Left hindlimb (tissue), 1 donor: ENCODE measurements at regions not wholly inside any gene's neighbourhood (a gene's known extent, or its start where the extent isn't known, plus 50 kb on each side); places are given as distances from the start of the nearest gene placed in this dataset.

Experiments
- DNase-seq: peaks from one replicate; pipeline ENCODE4 v3.0.0-alpha.2; 2018

DNA sequence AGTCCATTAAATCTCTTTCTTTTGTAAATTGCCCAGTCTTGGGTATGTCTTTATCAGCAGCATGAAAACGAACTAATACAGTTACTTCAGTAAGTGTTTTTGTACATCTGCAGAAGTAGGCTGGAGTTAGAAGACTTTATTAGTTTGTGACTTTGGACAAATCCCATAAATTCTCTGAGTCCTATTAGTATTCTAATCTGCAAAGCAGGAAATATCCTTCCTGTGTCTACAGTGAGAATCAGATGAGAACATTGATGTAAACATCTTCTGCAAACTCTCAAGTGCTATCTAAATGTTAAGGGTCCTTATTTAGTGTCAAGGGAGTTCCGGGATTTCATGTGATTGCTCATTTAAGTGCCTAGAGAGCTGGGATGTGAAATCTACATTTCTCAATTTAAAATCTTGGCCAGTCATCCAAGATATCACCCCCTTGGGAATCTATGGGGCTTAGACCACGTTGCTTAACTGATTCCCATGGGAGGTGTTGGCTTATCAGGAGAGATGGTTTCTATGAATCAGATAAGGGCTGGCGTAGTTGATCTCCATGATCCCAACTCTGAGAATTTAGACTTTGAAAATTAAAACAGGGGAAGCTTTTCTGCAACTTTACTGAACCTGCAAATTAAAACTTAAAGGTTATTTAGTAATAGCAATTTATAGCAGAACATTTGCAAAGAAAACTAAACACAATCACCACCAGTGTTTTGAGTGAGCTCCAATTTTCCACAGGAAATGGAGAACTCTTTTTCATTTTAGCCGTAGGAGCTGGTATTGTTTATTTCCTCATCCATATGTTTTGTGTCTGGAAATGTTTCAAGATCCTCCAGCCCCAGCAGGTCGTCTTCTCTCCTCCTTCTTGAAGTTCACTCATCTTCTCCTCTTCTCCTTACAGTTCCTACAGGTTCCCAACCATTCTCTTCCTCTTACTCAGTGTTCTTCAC lies 241.6 kb upstream of the CD180 start:
- DNase-seq: no peak

DNA sequence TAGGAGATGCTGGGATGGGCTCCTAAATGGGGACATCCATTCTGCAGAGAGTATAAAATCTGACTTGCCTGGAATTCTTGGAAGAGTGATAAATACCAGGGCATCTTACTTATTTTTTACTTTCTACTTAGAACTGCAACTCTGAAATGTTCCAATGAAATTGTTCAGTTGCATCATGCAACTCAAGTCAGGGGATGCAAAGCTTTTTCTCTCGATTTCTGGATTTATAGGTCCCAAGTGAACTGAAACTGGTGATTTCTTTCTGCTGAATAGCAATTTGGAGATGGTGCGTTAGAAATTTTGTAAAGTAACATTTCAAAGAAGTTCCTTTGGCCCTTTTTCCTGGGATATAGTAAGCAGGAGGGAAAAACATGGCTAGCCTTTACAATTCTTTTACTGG lies 238.4 kb upstream of the CD180 start:
- DNase-seq: no peak

DNA sequence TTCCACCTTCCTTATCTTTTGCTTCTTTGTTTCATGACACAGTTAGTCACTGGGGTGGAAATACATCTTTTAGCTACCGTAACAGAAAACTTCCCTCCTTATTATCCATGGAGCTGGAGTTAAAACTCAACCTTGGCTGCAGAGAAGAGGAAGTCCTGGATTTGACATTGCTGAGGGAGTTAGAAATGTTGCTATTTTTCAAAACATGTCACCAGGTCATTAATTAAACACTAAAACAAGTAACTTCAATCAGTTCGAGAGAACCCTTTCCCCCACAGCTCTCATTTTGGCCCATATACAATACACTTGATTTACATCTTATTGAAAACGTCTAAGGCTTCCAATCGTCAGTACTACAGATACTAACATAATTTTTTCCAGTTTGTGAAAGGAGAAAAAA lies 237.9 kb upstream of the CD180 start:
- no peak for DNase-seq

DNA sequence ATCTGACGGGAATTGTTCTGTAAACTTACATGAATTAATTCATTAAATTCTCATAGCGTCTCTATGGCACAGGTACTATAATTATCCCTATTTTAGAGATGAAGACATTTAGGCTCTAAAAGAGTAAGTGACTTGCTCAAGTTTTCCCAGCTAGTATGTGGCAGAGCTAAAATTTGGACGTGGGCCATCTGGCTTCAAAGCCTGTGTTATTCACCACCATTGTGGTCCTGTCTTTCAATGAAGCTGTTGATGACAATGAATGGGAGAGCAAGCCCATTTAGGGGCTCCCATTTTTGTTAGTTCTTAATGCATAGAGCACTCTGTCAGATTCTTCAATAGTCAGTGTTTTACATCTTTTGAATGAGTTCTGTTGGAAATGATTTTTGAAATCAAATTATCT lies 236.0 kb upstream of the CD180 start:
- no peak for DNase-seq

DNA sequence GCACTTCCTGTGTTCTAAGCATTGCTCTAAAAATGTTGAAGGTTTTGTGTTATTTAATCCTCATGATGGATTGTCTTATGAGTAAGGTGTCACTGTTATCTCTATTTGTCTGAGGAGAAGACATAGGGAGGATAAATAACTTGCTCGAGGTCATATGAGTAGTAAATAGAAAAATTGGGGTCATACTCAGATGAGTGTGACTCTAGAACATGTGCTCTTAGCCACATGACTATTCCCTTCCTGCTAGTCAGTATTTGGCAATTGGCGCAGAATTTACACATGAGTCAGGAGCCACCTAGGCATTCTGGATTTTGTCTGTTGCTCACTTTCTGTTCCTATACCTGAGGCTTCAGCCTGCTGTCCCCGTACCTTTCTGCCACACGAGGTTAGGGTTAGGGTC lies 234.6 kb upstream of the CD180 start:
- no peak for DNase-seq

DNA sequence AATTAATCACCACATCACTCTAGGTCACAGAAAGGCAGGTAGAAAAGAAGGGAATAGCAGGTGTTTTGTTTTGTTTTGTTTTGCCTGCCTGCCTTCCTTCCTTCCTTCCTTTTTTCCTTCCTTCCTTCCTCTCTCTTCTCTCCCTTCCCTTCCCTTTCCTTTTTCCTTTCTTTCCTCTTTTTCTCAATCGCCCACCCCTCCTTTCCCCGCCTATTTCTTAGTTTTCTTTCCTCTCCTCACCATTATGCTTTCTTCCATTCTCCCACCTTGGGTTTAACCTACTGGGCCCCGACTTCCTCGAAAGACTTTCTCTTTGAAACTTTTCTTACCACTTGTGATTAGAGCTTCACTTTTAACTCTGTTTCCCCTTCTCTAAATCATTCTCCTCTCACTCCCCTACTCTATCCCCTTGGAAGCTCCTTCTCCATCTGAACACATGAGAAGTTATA lies 231.3 kb upstream of the CD180 start:
- DNase-seq: no peak

DNA sequence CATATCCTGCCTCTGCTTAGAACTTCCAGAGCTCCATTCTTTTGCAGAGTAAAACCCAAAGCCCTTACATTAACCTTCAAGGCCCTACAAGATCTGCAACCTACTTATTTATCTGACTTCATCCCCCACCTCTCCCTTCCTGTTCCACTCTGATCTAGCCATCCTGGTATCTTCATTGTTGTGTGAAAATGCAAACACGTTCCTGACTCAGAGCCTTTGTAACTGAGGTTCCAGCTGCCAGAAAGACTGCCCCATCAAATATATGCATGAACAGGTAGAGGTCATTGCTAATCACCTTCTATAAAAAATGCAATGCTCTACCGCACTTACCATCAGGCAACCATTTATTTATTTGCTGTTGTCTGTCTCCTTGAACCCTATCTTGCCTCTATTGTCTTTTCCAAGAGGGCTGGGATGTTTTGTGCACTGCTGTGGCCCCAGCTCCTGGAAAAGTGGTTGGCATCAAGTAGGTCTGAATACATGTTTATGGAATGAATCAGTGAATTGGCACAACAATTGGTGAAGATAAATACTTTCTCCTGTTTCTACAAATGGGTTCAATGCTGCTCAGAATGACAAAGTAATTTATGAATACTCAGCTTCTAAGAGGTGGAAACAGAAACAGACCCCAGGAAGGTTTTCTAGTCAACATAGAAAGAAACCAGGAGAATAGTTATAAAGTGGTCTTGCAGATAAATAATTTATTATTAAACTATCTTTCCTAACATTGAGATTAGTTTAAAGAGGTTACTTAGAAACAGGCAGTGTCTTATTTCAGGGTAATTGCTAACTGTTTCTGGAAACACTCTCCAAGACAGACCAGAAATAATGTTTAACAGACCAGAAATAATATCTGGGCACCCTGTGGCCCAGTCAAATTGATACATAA lies 230.6 kb upstream of the CD180 start:
- DNase-seq: no peak

DNA sequence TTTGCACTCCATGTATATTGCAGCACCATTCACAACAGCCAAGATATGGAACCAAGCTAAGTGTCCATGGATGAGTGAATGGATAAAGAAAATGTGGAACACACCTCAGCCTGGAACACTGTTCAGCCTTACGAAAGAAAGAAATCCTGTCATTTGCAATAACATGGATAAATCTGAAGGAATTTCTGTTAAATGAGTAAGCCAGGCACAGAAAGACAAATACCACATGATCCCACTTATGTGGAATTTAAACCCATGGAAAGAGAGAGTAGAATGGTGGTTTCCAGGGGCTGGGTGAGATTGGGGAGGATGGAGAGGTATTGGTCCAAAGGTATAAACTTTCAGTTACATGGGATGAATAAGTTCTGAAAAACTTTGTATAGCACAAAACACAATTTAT lies 228.9 kb upstream of the CD180 start:
- no peak for DNase-seq

DNA sequence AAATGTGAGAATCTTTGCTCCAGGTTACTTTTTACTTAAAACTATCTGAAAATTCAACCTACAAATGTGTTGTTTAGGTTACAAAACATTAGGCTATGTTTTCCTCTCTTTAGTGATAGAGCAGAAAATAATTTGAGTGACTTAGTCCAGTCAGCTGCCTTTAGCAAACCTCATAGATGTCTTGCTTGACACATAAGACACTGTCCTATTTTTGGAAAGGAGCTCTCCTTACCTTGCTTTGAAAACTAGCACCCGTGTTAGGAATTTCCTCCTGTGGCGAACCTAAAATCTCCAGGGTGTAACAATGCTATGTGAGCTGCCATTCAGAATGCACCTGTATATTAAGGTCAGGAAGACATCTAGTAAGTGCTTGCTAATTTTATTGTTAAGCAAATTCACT lies 221.2 kb upstream of the CD180 start:
- DNase-seq: no peak

DNA sequence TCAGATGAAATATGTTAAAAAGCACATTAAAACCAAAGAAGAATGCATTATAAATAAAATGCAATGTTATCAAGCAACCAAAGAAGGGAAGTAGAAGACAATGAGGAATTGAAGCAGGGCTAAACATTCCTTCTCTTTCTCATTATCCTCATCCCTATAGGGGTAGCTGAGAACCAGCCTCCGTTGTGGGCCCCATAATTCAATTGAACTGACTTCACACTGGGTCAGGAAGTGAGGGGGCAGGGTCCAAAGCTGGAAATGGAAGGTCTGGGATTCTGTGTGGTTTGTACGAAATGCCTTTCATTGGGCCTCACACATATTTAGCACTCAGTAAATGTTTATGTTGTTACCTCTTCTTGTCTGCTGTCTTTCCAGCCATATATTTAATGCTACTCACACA lies 220.4 kb upstream of the CD180 start:
- no peak for DNase-seq

DNA sequence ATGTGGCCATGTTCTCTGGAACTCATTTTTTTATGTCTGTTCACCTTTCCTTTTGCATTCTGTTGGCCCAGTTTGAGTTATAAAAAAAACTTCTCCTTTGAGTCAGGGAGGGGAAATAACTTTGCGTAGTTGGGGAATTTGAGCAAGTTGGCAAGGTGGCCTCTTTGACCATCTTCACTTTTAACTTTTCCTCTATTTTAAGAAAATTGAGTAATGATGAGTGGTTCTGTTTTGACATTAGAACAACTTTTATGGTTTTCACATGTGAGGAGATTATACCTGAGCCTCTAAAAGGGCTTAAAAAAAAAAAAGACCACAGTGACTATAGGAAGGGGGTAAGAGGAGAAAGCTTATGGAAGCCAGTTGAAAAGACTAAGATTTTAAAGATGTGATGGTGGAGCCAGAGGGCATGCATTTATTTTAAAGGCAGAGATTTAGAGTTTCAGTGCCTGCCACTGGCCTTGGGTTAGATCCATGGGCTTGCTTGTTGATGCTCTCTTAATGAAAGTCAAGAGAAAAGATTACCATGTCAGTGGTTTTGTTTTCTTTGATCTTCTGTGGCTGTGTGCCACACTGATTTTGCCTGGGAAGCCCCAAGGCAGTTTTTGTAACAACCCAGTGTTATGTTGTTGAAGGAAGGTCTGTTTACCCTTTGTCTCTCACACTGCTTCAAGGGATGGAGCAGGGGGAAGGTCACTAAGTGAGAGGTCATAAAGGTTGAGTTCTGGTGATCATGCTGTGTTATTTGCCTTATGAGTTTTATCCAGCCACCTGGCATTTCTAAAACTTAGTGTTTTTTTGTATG lies 219.7 kb upstream of the CD180 start:
- no peak for DNase-seq

DNA sequence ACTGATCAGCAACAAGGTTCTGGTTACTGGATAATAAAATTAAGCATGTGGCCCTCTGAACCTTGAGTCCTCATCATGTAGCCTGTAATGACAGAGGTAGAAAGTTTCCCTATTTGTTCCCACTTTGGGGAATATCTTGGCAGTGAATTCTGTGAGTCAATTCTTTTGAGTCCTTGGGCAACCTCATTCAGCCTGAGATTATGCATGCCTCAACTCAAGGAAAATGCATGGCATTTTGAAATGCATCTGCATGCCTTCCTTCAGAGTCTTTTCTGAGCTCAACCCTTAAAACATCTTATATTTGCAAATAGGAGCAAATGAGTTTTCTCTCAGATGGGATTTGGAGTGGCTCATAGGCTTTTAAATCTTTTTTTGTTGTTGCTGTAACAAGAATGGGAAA lies 218.1 kb upstream of the CD180 start:
- no peak for DNase-seq

DNA sequence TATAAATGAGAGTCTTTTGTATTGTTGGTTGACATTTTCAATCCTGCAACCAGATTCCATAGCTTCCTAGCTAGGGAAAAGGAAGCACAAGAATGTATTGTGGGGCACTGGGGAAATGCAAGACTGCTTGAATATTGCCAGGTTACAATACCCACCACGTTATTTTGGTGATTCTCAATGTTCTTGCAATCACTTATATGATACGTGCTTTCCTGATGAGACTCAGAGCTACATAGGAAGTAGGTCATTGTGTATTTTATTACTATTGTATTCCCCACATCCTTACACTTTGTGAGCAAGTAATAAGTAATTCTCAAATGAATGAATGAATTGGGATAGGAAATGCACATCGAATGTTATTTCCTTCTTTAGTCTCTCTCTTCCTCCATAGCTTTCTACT lies 217.1 kb upstream of the CD180 start:
- no peak for DNase-seq

DNA sequence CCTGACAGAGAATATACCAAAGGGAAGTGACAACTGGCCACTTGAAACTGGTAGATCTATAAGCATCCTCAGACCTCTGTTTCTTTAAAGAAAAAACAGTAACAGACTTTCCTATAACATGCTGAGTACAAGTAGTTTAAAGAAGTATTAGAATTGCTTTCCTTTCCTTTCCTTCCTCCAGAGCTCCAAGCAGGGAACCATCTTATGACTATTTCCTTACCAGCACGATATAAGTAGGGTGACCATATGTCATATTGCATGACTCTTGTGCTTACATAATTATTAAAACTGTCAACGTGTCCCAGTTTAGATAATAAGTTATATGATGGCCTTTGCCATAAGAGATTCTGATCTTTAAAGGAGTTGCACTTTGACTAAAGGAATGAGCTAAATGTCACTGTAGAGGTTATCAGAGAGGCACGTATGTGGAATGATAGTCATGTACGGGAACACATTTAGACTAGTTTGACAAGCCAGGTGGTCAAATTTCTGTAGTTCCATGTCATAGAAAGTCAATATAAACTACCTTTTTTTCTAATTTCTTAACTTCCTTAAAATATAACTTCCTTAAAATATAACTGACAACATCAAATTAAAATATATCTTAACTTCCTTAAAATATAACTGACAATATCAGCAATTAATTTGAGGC lies 212.7 kb upstream of the CD180 start:
- no peak for DNase-seq

DNA sequence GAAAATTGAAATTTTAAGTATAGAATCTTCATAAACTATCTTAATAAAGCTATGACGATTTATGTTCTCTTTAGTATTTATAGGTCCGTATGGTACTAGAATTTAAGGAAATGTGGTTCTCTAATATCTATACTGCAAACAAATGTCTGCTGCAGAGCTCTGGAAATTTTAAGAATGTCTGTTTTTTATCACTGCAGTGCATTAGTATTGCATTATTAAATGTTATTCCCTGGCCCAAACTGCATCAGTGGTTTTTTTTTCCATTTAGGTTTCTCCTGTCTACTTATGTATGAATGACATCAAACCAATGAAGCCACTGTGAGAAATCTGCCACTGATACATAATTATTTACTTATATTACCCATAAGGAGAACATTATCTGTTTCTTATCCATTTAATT lies 211.4 kb upstream of the CD180 start:
- DNase-seq: no peak

DNA sequence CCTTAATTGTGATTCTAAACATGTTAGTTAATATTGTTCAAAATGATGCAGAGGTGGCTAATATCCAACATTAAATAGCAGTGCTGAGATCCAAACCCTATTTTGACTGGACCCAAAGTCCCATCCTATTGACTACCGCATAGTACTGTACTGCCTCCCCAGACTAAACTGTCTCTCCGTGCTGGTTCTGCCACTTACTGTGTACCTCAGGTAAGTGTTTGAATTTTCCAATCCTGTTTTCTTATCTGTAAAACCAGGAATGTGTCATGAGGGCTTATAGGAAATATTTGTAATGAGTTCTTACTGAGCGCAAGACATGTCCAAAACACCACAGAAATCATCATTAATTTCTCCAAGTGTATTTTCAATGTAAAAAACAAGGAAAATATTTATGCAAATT lies 209.2 kb upstream of the CD180 start:
- no peak for DNase-seq

DNA sequence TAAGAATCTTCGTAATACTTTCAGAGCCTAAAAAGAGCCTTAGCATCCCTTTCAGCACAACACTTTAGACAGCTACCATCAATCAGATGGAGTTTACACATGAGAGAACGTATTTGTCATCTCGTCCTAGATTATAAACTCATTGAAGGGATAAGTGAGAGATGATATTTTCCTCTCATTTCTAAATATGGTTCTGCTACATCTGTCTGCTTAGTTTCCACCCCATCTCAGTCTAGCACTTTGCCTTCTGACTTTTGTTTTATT lies 208.4 kb upstream of the CD180 start:
- no peak for DNase-seq

DNA sequence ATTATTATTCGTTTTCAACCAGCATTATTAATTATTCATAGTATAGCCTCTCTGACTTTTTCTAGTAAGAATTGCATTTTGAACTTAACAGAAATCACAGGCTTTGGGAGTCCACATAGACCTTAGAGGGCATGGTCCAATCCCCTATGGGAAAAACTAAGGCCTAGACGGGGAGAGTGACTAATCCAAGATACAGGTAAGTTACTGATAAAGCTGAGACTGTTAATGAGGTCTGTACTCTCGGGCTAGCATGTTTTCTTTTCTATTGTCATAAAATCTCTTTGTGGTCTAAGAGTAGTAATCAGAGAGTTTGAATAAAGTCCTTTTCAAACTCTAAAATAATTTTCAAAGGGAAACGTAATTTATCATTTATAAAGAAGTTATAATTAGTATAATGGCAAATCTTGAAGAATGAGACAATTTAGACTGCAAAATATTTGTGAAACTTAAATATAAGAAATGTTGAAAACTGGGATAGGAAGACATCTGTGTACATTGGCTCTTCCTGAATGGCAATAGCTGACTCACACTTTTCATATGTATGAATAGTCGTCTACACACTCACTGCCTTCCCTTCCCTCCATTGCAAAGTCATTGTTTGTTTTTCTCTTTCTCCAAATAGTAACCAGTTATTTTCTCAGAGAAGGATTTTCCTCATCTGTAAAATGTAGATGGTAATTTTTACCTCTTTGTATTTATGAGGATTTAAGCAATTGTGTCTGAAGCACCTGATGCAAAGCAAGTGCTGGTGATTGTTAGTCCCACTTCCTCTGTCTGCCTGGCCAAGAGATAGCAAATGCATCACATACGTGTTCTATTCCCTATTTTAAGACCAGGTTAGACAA lies 207.9 kb upstream of the CD180 start:
- DNase-seq: no peak

DNA sequence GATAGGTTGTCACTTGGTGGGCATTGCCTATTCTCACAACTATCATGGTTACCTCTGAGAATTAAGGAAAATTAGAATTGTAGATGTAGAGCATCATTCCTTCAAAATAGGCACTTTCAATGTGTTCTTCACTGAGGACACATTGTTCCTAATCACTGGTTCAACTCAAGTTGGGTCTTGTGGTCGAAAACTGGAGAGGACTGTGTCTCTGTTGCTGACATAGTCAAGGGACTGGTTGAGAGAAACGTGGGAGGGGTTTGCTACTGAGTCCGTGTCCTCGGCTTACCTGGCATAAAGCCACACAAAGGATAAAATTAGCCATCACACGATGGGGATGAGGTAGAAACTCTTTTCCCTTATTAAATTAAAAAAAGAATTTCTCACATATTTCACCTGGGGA lies 205.9 kb upstream of the CD180 start:
- DNase-seq: no peak

DNA sequence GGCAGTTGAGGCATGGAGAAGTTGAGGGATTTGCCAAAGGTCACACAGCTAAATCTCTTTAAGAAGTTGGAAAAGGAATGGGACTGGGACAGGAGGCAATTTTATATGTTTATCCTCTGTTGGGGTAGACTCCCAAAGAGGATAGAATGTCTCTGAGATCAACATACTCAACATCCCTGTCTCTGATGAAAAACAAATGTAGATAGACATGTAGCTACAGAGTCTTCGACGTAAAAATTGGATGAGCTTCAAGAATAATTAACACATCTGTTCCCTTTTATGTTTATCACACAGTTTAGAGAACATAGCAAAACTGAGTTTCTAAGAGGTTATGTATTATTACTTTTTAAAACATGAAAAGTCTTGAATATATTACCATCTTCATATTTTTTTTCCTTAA lies 204.6 kb upstream of the CD180 start:
- no peak for DNase-seq

DNA sequence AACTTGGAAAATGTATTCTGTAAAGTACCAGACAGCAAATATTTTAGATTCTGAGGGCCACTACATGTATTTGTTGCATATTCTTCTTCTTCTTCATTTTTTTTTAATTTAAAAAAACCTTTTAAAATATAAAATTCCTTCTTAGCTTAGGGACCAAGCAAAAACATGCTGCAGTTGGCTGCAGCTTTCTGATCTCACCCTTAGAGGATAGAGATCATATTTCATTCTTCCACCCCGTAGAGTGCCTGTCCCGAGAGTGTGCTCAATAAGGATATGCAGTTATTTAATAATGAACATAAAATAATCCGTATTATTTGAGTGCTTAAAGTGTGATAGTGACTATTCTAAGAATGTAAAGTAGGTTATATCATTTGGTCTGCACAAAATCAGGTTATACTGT lies 204.2 kb upstream of the CD180 start:
- DNase-seq: no peak
